Endodermal cell (in vitro differentiated cells): ENCODE measurements at regions not wholly inside any gene's neighbourhood (a gene's known extent, or its start where the extent isn't known, plus 50 kb on each side); places are given as distances from the start of the nearest gene placed in this dataset.

Source experiments
- DNase-seq: peaks from one replicate; pipeline ENCODE4 v3.0.0-alpha.2; 2017
- H3K27ac ChIP-seq: 2 replicates; pipeline ENCODE4 v1.5.1; 2013; ENCODE audit warnings: mild to moderate bottlenecking, low read depth, low read length, moderate library complexity
- H3K27me3 ChIP-seq: 2 replicates; pipeline ENCODE4 v1.6.1; 2013; ENCODE audit warnings: mild to moderate bottlenecking, low read length, moderate library complexity; ENCODE audit not compliant: insufficient read depth, control insufficient read depth, poor library complexity, severe bottlenecking
- H3K36me3 ChIP-seq: 2 replicates; pipeline ENCODE4 v1.7.0; 2013; ENCODE audit warnings: mild to moderate bottlenecking, low read length, moderate library complexity; ENCODE audit not compliant: control insufficient read depth, insufficient read depth
- H3K4me1 ChIP-seq: one replicate; pipeline ENCODE4 v1.7.0; 2013; ENCODE audit warnings: low read length; ENCODE audit not compliant: control insufficient read depth, insufficient read depth
- H3K4me3 ChIP-seq: 2 replicates; pipeline ENCODE4 v1.5.1; 2013; ENCODE audit warnings: mild to moderate bottlenecking, low read length, moderate library complexity
- H3K9ac ChIP-seq: 2 replicates; pipeline ENCODE4 v1.6.1; 2013; ENCODE audit warnings: mild to moderate bottlenecking, low read length, moderate library complexity; ENCODE audit not compliant: poor library complexity, severe bottlenecking; ENCODE audit errors: extremely low read depth
- H3K9me3 ChIP-seq: 2 replicates; pipeline ENCODE4 v1.6.1; 2013; ENCODE audit warnings: mild to moderate bottlenecking, low read length, moderate library complexity; ENCODE audit not compliant: control insufficient read depth
- H3K27ac Mint-ChIP-seq: 2 replicates; pipeline ENCODE4 v1.8.0; 2020; ENCODE audit warnings: mixed read lengths
- H3K27me3 Mint-ChIP-seq: 2 replicates; pipeline ENCODE4 v1.8.0; 2021; ENCODE audit warnings: mild to moderate bottlenecking, mixed read lengths; ENCODE audit not compliant: insufficient read depth
- H3K36me3 Mint-ChIP-seq: 2 replicates; pipeline ENCODE4 v1.8.0; 2020; ENCODE audit warnings: low read depth, mixed read lengths
- H3K4me1 Mint-ChIP-seq: 2 replicates; pipeline ENCODE4 v1.8.0; 2020; ENCODE audit warnings: mixed read lengths
- H3K4me3 Mint-ChIP-seq: 2 replicates; pipeline ENCODE4 v1.8.0; 2020; ENCODE audit warnings: mild to moderate bottlenecking, moderate library complexity, mixed read lengths
- H3K9me3 Mint-ChIP-seq: 2 replicates; pipeline ENCODE4 v1.8.0; 2020; ENCODE audit warnings: mild to moderate bottlenecking, mixed read lengths
- CTCF ChIP-seq: fragments of 200-600 bp; sonication (generic); conservative IDR thresholded peaks from 2 replicates; pipeline ENCODE4 v1.5.0; 2021; ENCODE audit warnings: antibody characterized with exemption, mild to moderate bottlenecking
- WGBS, 2 experiments: methylation state at CpG; one replicate each; pipeline versions ENCODE4 v1.1.5 to v1.1.7; 2013; ENCODE audit warnings: missing lambda C conversion rate in 2 of 2, mixed read lengths in 1 of 2; ENCODE audit not compliant: insufficient coverage in 1 of 2, insufficient read length in 1 of 2; 5-methylcytosine and 5-hydroxymethylcytosine counted together

- H3K4me3 Mint-ChIP-seq = no peak overlapping the region
- Histone ChIP-seq H3K27me3 (no peaks in the 10 kb centered on the region), H3K27ac (no peak overlapping the region), H3K36me3 (no peaks in the 10 kb centered on the region), H3K9me3 (peaks cover 11% of the 10 kb centered on the region), H3K4me1 (no peaks in the 10 kb centered on the region), H3K9ac (no peak overlapping the region), H3K4me3 (no peak overlapping the region)
- 94% methylated on average over 16 of the region's 19 CpGs; no CpG with 5 or more reads in 1 of the 2 experiments for WGBS, 2 experiments
- H3K27ac Mint-ChIP-seq = no peak overlapping the region
- no peak for DNase-seq
- peaks cover 2% of the 10 kb centered on the region for H3K4me1 Mint-ChIP-seq
- no peaks in the 10 kb centered on the region for H3K27me3 Mint-ChIP-seq
- no peak for TF ChIP-seq CTCF
- H3K9me3 Mint-ChIP-seq = peaks cover 52% of the 10 kb centered on the region
- H3K36me3 Mint-ChIP-seq = no peaks in the 10 kb centered on the region
These were observed 795.1 kb upstream of the GRIA3 start for GRCh38 chrX:122389005-122389404.

DNA sequence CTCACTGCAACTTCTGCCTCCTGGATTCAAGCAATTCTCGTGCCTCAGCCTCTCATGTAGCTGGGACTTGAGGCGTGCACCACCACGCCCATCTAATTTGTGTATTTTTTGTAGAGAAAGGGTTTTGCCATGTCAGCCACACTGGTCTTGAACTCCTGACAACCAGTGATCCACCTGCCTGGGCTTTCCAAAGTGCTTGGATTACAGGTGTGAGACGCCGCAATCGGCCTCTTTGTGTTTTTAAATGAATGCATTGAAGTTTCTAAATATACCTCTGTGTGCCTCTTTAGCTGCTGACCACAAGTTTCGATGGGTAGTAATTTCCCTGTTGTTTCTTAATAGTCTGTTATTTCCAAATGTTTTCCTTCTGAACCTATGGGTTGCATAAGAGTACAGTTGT, 765.3 kb upstream of the GRIA3 start:
- no peaks in the 10 kb centered on the region for H3K4me1 ChIP-seq
- Mint-ChIP-seq H3K36me3 (no peaks in the 10 kb centered on the region), H3K4me3 (no peak overlapping the region), H3K9me3 (peaks cover 13% of the 10 kb centered on the region), H3K27ac (no peak overlapping the region), H3K27me3 (no peaks in the 10 kb centered on the region), H3K4me1 (no peaks in the 10 kb centered on the region)
- H3K36me3 ChIP-seq = no peaks in the 10 kb centered on the region
- no peak overlapping the region for H3K27ac ChIP-seq
- no peaks in the 10 kb centered on the region for H3K9me3 ChIP-seq
- H3K4me3 ChIP-seq = no peak overlapping the region
- H3K9ac ChIP-seq = no peak overlapping the region
- no peaks in the 10 kb centered on the region for H3K27me3 ChIP-seq
- WGBS, 2 experiments = 96 to 100% methylated on average over 1 to 7 of the region's 7 CpGs
- no peak for DNase-seq
- no peak for TF ChIP-seq CTCF

DNA sequence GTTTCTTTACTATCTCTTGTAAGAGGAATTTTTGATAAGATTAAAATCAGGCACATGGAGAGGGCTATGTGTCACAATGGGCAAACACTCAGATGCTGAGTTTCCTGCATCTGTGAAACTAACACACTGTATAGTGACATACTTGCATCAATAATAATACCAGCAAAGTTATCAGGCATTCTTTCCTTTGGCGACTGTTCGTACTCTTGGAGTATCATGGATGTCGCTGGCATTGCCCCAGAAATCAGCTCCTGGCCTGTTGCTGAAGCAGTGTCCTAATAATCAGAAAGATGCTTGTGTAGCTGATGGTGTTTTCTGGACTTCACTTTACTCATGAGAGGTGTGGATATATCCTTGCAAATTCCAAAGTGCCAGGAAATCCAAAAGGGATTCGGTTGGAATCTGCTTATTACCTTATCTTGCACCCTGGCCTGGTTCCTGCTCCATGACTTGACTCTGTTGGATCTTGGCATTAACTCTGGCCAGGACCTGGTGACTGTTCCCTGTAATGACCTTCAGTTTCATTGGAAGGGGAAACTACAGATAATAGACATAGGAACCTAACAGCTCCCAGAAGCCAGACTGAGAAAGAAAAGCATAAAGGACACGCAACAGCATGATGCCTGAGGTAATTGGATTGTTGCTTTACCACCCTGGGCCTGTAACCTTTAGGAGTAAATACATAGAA, 762.5 kb upstream of the GRIA3 start:
- DNase-seq = no peak
- WGBS, 2 experiments = 92 to 100% methylated on average over 1 to 5 of the region's 5 CpGs
- Mint-ChIP-seq H3K27me3 (no peaks in the 10 kb centered on the region), H3K36me3 (no peaks in the 10 kb centered on the region), H3K4me3 (no peak overlapping the region), H3K4me1 (no peaks in the 10 kb centered on the region), H3K9me3 (peaks cover 24% of the 10 kb centered on the region), H3K27ac (no peak overlapping the region)
- H3K9ac ChIP-seq = no peak overlapping the region
- H3K9me3 ChIP-seq = no peaks in the 10 kb centered on the region
- H3K4me3 ChIP-seq = no peak overlapping the region
- TF ChIP-seq CTCF = no peak
- H3K4me1 ChIP-seq = no peaks in the 10 kb centered on the region
- no peaks in the 10 kb centered on the region for H3K27me3 ChIP-seq
- no peak overlapping the region for H3K27ac ChIP-seq
- no peaks in the 10 kb centered on the region for H3K36me3 ChIP-seq
